H9 (cell line): ENCODE measurements at regions not wholly inside any gene's neighbourhood (a gene's known extent, or its start where the extent isn't known, plus 50 kb on each side); places are given as distances from the start of the nearest gene placed in this dataset.

Experiments used
- DNase-seq: peaks from one replicate; pipeline ENCODE4 v3.0.0-alpha.2; 2017
- H2AFZ ChIP-seq: one replicate; pipeline ENCODE4 v1.6.1; 2013; ENCODE audit warnings: mild to moderate bottlenecking, low read length, control low read depth, moderate library complexity
- H2AK5ac ChIP-seq: 2 replicates; pipeline ENCODE4 v1.6.1; 2013; ENCODE audit warnings: low read length, control low read depth, mixed read lengths; ENCODE audit not compliant: insufficient read length
- H2BK120ac ChIP-seq: one replicate; pipeline ENCODE4 v1.6.1; 2013; ENCODE audit warnings: low read depth, mild to moderate bottlenecking, low read length, control low read depth, inconsistent platforms; ENCODE audit not compliant: poor library complexity, severe bottlenecking
- H2BK12ac ChIP-seq: 2 replicates; pipeline ENCODE4 v1.6.1; 2013; ENCODE audit warnings: low read length, control low read depth, mixed read lengths, low read depth; ENCODE audit not compliant: insufficient read length
- H2BK15ac ChIP-seq: 2 replicates; pipeline ENCODE4 v1.6.1; 2013; ENCODE audit warnings: low read depth, low read length, control low read depth
- H2BK20ac ChIP-seq: one replicate; pipeline ENCODE4 v1.6.1; 2013; ENCODE audit warnings: low read depth, mild to moderate bottlenecking, low read length, control low read depth, inconsistent platforms; ENCODE audit not compliant: poor library complexity, severe bottlenecking
- H2BK5ac ChIP-seq: 2 replicates; pipeline ENCODE4 v1.6.1; 2013; ENCODE audit warnings: low read length, control low read depth, mixed read lengths; ENCODE audit not compliant: insufficient read length
- H3K14ac ChIP-seq: 2 replicates; pipeline ENCODE4 v1.6.1; 2013; ENCODE audit warnings: low read length, control low read depth; ENCODE audit not compliant: insufficient read depth
- H3K18ac ChIP-seq: 2 replicates; pipeline ENCODE4 v1.6.1; 2013; ENCODE audit warnings: low read depth, mild to moderate bottlenecking, mixed read lengths, low read length, control low read depth; ENCODE audit not compliant: insufficient read length
- H3K23ac ChIP-seq: 2 replicates; pipeline ENCODE4 v1.6.1; 2013; ENCODE audit warnings: low read length, control low read depth, mixed read lengths, low read depth; ENCODE audit not compliant: insufficient read length
- H3K23me2 ChIP-seq: 2 replicates; pipeline ENCODE4 v1.6.1; 2013; ENCODE audit warnings: low read depth, mild to moderate bottlenecking, mixed read lengths, low read length, control low read depth; ENCODE audit not compliant: insufficient read length, poor library complexity, severe bottlenecking
- H3K27ac ChIP-seq: 2 replicates; pipeline ENCODE4 v1.5.1; 2013; ENCODE audit warnings: low read length, control low read depth, mixed read lengths, low read depth; ENCODE audit not compliant: insufficient read length
- H3K27me3 ChIP-seq: 2 replicates; pipeline ENCODE4 v1.6.1; 2013; ENCODE audit warnings: low read length, control low read depth, inconsistent platforms; ENCODE audit not compliant: insufficient read depth
- H3K4ac ChIP-seq: 2 replicates; pipeline ENCODE4 v1.6.1; 2013; ENCODE audit warnings: low read depth, mild to moderate bottlenecking, control low read depth, inconsistent platforms, low read length, moderate library complexity
- H3K4me1 ChIP-seq: 2 replicates; pipeline ENCODE4 v1.6.1; 2013; ENCODE audit warnings: low read length, control low read depth, inconsistent platforms; ENCODE audit not compliant: insufficient read depth
- H3K4me2 ChIP-seq: 2 replicates; pipeline ENCODE4 v1.6.1; 2013; ENCODE audit warnings: low read length, control low read depth, mixed read lengths; ENCODE audit not compliant: insufficient read length, insufficient read depth
- H3K56ac ChIP-seq: 2 replicates; pipeline ENCODE4 v1.6.1; 2013; ENCODE audit warnings: low read depth, mild to moderate bottlenecking, mixed read lengths, low read length, control low read depth; ENCODE audit not compliant: insufficient read length
- H3K79me1 ChIP-seq: 2 replicates; pipeline ENCODE4 v1.6.1; 2013; ENCODE audit warnings: low read depth, mild to moderate bottlenecking, moderate library complexity, low read length, control low read depth, inconsistent platforms; ENCODE audit not compliant: insufficient read depth, poor library complexity, severe bottlenecking
- H3K79me2 ChIP-seq: 2 replicates; pipeline ENCODE4 v1.6.1; 2013; ENCODE audit warnings: low read length, control low read depth, inconsistent platforms; ENCODE audit not compliant: insufficient read depth
- H3K9ac ChIP-seq: 2 replicates; pipeline ENCODE4 v1.6.1; 2013; ENCODE audit warnings: low read length, control low read depth, mixed read lengths; ENCODE audit not compliant: insufficient read length; ENCODE audit errors: extremely low read depth
- H3K9me3 ChIP-seq: one replicate; pipeline ENCODE4 v1.6.1; 2013; ENCODE audit warnings: low read depth, low read length, inconsistent platforms; ENCODE audit not compliant: control insufficient read depth
- H3T11ph ChIP-seq: one replicate; pipeline ENCODE4 v1.6.1; 2013; ENCODE audit warnings: mild to moderate bottlenecking, low read length, control low read depth, inconsistent platforms
- H4K20me1 ChIP-seq: one replicate; pipeline ENCODE4 v1.6.1; 2013; ENCODE audit not compliant: control insufficient read depth, insufficient read length, insufficient read depth
- H4K5ac ChIP-seq: 2 replicates; pipeline ENCODE4 v1.6.1; 2013; ENCODE audit warnings: low read depth, mild to moderate bottlenecking, mixed read lengths, low read length, control low read depth; ENCODE audit not compliant: insufficient read length
- H4K8ac ChIP-seq: replicated peaks from 2 replicates; pipeline ENCODE4 v1.6.1; 2013; ENCODE audit warnings: low read length, control low read depth, mixed read lengths, low read depth; ENCODE audit not compliant: insufficient read length
- H4K91ac ChIP-seq: 2 replicates; pipeline ENCODE4 v1.6.1; 2013; ENCODE audit warnings: low read depth, mild to moderate bottlenecking, moderate library complexity, mixed read lengths, low read length, control low read depth; ENCODE audit not compliant: insufficient read length
- H3K27ac Mint-ChIP-seq, 3 experiments: 2 replicates in 2 of 3; 3 replicates in 1 of 3; pipeline ENCODE4 v1.8.0; 2020 to 2021; ENCODE audit warnings: mixed read lengths in 3 of 3, mild to moderate bottlenecking in 1 of 3, moderate library complexity in 1 of 3
- H3K27me3 Mint-ChIP-seq: 2 replicates; pipeline ENCODE4 v1.8.0; 2021; ENCODE audit warnings: low read depth, mild to moderate bottlenecking, moderate library complexity, mixed read lengths
- H3K36me3 Mint-ChIP-seq, 3 experiments: 2 replicates in 2 of 3; 3 replicates in 1 of 3; pipeline ENCODE4 v1.8.0; 2020 to 2021; ENCODE audit warnings: low read depth in 3 of 3, mixed read lengths in 3 of 3; ENCODE audit not compliant: insufficient read depth in 1 of 3
- H3K4me1 Mint-ChIP-seq, 2 experiments: 2 replicates each; pipeline ENCODE4 v1.8.0; 2020; ENCODE audit warnings: mixed read lengths in 2 of 2
- H3K4me3 Mint-ChIP-seq, 2 experiments: 2 replicates in 1 of 2; 3 replicates in 1 of 2; pipeline ENCODE4 v1.8.0; 2020 to 2021; ENCODE audit warnings: mild to moderate bottlenecking in 2 of 2, mixed read lengths in 2 of 2, moderate library complexity in 1 of 2
- H3K9me3 Mint-ChIP-seq, 2 experiments: 2 replicates in 1 of 2; 3 replicates in 1 of 2; pipeline ENCODE4 v1.8.0; 2020; ENCODE audit warnings: mild to moderate bottlenecking in 2 of 2, mixed read lengths in 2 of 2, moderate library complexity in 1 of 2
- CTCF ChIP-seq: fragments of 200-600 bp; sonication (generic); conservative IDR thresholded peaks from 3 replicates; pipeline ENCODE4 v1.8.0; 2021; ENCODE audit warnings: antibody characterized with exemption, mild to moderate bottlenecking
- WGBS: extraction: QIAGEN DNeasy Blood & Tissue Kit; methylation state at CpG from one replicate; pipeline ENCODE4 v1.1.7; 2013; ENCODE audit warnings: missing lambda C conversion rate, low lambda C conversion rate, mixed read lengths; ENCODE audit not compliant: insufficient read length; ENCODE audit errors: extremely low coverage; 5-methylcytosine and 5-hydroxymethylcytosine counted together

GRCh38 chr20:9939231-9939630 is 95.6 kb upstream of the ANKEF1 start:
- H3K4me1 Mint-ChIP-seq, result peaks cover 0 to 3% of the 10 kb centered on the region in 2 experiments; a peak in 2 of 4 replicates
- Histone ChIP-seq H3K14ac (no peak overlapping the region), H3K9me3 (no peaks in the 10 kb centered on the region), H3K4ac (no peak overlapping the region), H4K20me1 (no peaks in the 10 kb centered on the region), H2BK12ac (no peak overlapping the region), H3K23me2 (no peaks in the 10 kb centered on the region), H3K27me3 (no peaks in the 10 kb centered on the region), H3K4me2 (no peak overlapping the region), H2AK5ac (no peak overlapping the region), H3K9ac (no peak overlapping the region), H3K56ac (no peak overlapping the region), H3K79me2 (no peaks in the 10 kb centered on the region), H2BK15ac (no peak overlapping the region), H2AFZ (no peak overlapping the region), H4K5ac (no peak overlapping the region), H3K79me1 (no peaks in the 10 kb centered on the region), H4K91ac (no peak overlapping the region), H3K27ac (no peak overlapping the region), H2BK20ac (no peak overlapping the region), H2BK120ac (no peak overlapping the region), H4K8ac (no peak overlapping the region), H3K23ac (no peak overlapping the region), H3K18ac (no peak overlapping the region), H3K4me1 (no peaks in the 10 kb centered on the region; the same call in 1 of the 2 replicates), H3T11ph (no peak overlapping the region), H2BK5ac (no peak overlapping the region)
- WGBS, result no CpG with 5 or more reads among the region's 2 CpGs
- H3K27me3 Mint-ChIP-seq, result no peaks in the 10 kb centered on the region
- H3K27ac Mint-ChIP-seq, result no peak overlapping the region
- no peaks in the 10 kb centered on the region for H3K36me3 Mint-ChIP-seq
- H3K4me3 Mint-ChIP-seq, result no peak overlapping the region
- no peak for DNase-seq
- no peak for TF ChIP-seq CTCF
- H3K9me3 Mint-ChIP-seq, result no peaks in the 10 kb centered on the region
